NCI-H1105 treated with DMSO at 0.1 percent for 48 hours (cell line): ENCODE measurements at regions not wholly inside any gene's neighbourhood (a gene's known extent, or its start where the extent isn't known, plus 50 kb on each side); places are given as distances from the start of the nearest gene placed in this dataset.

Experiments used
- DNase-seq: peaks from one replicate; lab custom pipeline; 2025; lab: John Stamatoyannopoulos, UW

DNA sequence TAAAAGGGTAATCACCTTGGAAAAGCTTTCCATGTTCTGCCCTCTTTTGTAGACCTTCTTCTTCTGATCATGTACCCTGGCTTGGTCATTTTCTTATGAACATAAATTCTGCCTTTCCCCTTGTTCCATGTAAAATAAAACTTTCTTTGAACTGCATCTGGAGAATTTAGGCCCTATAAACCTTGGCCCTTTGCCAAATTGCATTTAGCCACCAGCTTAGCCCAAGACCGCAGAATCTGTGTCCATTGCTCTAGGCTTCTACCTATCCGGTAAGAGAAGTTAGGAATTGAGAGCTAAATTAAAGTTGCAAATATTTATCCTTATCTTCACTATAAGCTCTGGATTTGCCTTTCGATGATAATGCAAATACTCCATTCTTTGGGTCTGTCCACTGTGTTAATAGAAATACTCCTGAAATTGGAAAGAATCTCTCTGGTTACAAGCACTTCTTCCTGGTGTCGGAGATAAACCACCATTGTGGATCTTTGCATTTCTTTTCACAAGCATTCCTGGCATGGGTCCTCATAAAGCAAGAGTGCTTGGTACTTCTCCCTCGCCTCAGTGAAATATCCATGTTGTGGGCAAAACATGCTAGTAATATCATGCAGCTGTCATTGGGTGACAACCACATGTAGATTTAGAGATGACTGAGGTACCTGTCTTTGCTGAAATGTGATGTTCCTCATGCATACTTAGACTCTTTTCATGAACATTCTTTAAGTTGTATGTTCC, 698.0 kb upstream of the WWC1 start:
- no peak for DNase-seq

DNA sequence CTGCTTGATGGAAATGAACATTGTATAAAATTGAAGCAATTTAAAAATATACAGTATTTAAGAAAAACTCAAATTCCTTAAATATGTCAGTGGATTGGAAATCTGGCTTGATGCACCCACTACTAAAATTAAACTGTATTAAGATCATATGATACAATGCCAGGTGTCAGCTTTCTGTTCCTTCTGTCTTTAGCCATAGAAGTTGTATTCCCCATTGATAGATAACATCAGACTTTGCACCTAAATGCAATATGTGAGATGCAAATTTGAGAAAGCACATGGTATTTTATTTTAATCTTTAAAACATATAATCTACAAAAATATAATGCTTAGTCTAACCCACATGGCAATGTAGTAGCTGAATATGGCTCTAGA, 697.4 kb upstream of the WWC1 start:
- DNase-seq: no peak

DNA sequence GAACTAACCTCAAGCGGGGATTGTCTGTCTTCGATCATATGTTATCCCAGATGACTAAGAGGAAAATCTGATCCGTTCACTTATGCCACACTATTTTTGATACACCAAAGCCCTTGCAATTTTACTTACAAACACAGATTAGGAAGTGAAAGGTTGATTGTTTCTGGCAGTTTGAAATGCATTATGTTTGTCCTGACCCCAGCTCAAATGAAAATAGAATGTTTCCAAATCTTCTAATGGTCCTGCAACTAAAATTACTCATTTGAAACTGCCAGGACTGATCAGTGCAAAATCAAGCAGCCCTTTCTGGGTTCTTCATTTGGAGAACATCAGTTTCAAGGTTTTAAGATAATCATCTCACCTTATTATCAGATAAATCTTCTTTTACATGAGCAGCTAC, 696.7 kb upstream of the WWC1 start:
- DNase-seq: no peak

DNA sequence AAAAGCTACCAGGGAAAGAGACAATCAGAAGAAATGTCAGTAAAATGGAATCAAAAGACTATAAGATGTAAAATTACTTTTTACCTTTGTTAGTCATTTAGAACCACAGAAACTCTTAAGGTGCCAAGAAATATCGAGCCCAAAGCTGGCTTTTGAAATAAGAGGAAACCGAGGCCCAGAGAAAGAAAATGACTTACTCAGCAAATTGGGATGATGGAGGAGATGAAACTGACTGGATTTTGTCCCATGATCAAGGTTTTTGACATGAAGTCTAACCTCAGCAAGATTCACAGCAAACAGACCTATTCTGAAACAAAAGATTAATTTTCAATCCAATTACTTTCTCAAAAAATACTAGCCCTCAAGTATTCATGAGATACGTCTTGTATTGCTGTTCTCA, 696.2 kb upstream of the WWC1 start:
- DNase-seq: no peak

DNA sequence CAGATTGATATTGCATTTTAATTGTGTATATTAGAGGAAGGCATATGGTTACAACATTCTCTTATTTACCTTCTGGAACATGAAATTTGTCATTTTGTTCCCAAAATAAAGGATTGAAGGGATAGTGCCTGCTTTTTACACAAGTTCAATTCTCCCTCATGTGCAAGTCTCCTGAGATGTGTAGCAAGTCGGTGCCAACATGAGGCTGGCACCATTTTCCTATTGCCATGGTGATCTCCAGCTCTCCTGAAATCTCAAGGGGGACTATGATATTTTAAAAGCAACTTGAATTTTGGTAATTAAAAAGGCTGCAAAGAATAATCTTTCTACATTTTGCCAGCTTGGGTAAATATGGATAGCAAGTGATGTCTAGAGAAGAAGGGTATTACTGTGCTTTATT, 693.3 kb upstream of the WWC1 start:
- DNase-seq: no peak

DNA sequence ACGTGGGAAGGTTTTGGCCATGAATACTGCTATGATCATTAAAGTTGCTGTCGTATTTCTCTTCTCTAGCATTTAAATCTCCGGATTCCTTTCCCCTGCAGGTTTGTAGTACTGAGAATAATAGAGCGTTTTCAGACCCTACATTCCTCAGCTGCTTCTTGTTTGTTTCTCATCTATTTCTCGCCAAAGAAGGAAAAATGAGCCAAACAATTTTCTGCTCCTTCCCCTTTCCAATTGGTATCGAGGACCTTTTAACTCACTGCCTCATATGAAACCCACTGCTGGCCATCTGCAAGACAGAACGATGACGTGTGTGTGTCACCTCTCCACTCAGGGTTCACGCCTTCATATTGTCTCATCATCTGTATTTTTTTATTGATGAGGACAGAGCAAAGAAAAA, 689.4 kb upstream of the WWC1 start:
- no peak for DNase-seq

DNA sequence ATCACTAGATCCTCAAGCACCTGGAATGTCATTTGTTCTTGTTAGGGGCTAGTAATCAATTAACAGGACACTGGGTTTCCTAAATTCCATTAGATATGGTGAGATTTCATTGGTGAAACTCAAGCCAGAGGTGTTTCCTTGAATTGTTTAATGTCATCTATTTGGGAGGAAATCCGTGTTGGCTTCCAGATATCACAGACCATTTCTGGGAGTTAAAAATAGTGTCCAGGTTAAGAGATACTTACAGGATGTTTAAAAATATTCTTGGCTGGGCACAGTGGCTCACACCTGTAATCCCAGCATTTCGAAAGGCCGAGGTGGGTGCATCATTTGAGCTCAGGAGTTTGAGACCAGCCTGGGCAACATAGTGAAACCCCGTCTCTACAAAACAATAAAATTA, 688.3 kb upstream of the WWC1 start:
- DNase-seq: no peak

DNA sequence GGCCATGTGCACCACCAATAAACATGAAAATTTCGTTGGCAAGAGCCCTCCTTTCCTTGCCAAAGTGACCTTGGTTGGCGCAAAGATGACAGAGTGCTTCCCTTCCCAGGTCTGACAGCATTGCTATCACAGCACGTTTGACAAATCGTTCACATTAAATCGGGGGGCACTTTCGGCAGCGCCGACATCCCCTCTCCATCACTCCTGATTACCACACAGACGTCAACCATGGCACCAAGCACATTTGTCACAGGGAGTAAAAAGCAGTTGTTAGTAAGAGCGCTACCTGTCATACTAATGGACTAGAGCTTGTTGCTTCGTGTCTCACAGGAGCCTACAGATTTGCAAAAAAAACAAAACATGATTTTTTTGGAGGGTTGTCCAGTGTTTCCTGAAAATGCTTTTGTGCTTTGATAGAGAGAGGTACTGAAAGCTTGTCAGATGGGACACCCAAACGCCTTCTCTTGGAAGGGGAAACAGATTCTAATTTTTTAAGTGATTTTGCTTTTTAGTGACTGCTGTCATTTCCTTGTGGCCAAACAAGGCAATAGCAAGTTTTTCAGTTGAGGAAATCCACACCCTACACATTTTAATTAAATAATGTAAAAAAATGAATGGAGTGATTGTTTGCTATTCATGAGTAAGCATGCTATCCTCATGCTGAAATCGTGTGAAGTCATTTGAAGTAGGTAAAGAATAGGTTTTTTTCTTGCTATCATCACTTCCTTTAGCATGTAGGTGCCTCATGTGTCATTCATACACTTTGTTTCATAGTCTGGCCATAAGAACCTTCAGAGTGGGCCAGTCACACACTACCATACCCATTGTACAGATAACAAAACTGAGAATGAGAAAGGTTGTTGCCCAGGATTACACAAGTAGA, 682.8 kb upstream of the WWC1 start:
- no peak for DNase-seq

DNA sequence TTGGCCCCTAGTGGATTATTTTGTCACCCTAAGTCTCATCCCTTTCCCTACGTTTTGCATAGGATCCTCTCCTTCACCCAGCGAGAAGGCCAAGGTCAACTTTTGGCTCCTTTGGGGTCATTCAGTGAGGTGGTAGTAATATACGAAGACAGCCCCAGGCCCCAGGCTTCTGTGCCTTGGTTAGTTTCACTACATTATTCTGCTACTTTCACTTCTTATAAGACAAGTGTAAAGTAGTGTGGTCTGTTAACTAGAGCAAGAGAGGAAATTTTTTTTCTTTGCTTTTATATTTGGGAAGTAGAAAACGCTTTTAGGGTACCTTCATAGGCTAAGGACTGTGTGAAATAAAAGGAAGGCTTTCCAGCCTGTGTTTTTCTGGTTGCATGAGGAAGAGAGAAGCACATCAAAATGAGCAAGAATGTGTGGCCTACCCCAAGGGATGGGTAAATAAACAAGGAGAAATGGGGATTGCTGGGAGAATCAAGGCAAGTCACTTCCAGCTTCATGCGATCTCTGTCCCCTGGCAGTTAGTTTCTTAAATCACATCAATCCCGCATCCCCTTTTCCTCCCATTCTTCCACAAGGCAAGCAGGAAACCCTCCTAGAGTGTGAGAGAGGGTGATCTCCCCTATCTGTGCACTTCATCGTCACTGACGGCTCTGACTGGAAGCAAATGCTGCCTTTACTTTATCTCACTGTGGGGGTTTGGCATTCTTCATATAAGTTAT, 677.0 kb upstream of the WWC1 start:
- DNase-seq: no peak

DNA sequence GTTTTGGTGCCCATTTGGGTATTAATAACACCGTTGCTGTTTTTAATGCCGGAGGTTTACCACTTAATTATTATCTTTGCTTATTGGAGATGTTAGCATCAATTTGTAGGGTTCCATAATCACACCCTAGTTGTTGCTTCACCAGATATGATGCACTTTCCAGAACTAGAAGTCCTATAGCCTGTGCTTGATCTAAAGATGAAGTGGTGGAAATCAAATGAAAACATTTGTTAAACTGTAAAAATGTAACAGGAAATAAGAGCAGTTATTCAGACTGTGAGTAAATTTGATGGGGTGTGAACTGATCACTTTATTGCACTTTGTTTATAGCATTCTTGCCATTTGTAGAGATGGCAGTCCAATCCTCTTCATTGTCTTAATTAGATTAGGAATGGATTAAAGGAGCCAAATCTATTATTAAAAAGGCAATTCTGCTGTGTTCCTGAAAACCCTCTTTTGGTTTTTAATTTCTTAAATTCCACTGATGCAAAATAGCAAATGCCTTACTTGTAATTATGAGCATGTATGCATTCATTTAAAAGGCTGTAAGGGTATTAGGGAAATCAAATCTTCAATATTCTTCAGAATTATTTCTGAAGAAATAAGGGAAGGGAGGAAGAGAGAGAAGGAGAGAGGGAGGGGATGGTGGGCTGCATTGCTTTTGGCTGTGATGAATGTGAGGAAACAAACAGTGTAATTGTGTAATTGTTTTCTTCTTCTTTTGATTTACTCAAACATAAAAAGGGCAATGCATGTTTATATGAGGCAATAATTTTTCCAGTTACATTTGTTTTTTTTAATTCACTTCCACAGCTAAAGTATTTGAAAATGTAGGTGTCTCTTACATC, 675.2 kb upstream of the WWC1 start:
- DNase-seq: no peak

DNA sequence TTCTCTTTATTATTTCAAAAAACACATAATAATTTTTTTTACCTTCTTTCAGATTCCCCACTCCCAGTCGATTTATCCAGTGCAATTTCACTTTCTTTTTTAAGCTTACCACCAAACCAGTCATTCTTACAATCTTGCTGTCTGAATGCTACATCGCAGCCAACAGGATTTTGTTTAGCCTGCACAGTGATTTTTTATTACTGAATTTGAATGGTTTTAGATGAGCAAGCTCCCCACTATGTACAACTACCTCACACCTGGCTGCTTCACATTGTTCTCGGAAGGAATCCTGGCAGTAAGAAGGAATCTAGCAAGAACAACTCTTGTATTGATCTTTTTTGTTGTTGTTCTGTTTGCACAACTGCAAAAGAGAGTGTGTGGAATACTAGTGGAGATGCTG, 668.1 kb upstream of the WWC1 start:
- no peak for DNase-seq

DNA sequence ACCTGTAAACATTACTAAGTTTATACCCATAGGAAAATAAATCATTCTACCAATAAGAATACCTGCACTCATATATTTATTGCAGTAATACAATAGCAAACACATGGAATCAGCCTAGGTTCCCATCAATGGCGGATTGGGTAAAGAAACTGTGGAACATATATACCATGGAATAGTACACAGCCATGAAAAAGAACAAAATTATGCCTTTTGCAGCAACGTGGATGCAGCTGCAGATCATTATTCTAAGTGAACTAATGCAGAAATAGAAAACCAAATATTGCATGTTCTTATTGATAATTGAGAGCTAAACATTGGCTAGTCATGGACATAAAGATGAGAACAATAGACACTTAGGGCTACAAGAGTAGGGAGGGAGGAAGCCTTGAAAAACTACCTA, 667.4 kb upstream of the WWC1 start:
- DNase-seq: no peak

DNA sequence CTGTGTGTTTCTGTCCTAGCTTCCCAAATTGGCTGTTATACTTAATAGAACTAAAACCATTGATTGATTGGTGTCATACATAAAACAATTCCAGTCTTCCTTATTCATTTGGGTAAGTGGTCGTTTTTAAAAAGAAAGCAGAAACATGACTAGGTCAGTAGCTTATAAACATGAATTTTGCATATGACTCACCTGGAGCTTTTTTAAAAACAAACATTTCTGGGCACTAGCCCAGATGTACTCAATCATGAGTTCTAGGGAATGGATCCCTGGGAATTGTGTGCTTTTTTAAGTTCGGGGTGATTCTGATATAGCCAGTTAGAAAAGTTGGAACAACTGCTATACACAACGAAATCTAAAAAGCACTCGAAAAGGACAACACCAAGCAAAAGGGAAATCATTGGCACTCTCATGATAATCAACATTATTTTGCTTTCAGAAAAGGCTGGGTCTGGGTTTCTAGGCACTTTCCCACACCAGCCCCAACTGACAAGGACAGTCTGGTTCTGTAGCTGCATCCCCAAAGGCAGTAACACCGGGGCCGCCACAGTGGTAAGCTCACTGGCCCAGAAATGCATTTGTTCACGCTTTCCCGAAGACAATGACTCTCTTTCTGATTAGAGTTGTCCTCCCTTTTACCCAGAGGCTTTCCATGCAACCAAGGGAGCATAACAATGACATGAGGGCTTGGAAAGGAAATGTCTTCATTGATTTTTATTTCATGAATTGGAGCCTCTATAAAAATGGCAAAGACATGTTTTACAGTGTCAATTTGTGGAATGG, 664.9 kb upstream of the WWC1 start:
- DNase-seq: no peak

DNA sequence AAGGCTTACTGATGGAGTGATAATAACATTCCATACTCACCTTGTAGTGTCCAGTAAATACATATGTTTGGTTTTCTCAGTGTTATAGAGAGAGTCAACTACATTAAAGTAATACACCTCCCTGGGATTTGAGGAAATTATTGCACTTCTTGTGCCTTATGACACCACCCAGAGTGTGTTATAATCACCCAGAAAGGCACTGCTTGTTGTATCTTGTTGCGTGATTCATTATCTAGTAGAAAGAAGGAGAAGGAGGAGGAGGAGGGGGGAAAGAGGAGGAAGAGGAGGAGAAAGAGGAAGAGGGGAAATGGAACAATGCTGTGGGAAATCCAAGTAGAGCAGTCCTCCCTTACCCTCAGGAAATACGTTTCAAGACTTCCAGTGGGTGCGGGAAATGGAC, 661.8 kb upstream of the WWC1 start:
- DNase-seq: no peak

DNA sequence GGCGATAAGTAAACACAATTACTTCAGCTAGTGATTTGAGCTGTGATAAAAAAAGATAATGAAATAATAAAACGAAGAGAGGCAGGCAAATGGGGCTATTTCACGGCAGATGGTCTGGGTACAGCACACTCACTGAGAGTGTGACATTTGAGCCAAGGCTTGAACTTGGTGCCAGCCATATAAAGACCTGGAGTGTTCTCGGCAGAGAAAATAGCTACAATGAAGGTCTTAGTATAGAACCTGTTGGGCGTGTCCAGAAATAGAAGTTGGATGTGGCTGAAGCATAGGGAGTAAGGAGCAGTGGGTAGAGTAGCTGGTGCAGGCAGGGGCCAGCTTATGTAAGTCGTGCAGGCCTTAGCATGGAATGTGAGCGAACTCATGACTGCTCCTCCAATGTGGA, 660.3 kb upstream of the WWC1 start:
- no peak for DNase-seq

DNA sequence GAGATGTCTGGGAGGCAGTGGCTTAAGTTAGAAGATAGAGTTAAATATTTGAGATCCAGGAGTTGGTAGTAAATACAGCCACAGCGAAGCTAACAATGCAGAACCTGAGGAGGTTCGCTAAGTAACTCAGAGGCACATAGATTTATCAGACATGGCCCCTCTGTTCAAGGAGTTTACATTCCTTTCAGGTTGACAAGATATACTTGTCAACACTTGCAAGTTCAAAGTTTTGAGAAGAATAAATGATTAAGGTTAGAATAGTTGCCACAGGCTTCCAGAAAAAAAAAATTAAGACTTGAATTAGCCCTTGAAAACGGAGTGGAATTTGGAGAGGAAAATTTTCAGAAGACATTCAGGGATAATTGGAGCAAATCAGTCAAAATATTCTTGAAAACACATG, 658.3 kb upstream of the WWC1 start:
- no peak for DNase-seq

DNA sequence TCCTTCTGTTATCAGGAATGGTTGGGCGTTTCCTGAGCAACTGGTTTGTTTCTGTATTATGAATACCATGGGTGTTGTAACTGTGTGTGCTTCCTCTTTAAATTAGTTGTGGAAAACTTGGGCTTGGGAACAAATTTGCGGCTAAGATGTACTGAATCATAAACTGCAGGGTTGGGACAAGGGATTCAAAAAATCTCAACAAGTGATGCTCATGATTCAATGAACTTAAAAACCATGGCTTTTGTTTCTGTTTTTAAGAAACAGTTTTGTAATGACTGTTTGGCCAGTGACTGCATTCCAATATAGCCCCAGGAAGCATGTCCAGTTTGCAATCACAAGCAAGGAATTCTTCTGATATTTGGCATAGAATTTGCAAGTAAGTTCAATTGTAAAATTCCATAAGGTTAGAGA, 657.5 kb upstream of the WWC1 start:
- DNase-seq: no peak

DNA sequence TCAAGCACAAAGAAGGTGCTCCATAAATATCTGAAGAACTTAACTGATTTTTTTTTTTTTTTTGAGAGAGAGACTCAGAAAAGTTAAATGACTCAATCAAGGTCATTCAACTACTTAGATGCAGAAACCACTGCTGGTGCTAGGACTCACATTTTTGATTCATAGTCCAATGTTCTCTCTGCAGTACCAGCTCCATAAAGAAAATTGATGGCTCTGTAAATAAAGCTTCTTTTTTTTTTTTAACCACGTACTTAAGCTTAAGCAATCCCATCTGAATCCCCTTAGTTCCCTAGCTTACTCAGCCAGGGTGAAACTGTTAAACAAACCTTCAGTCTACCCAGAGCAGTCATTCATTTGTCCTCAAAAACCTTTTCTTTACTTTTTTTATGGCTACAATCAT, 657.0 kb upstream of the WWC1 start:
- no peak for DNase-seq

DNA sequence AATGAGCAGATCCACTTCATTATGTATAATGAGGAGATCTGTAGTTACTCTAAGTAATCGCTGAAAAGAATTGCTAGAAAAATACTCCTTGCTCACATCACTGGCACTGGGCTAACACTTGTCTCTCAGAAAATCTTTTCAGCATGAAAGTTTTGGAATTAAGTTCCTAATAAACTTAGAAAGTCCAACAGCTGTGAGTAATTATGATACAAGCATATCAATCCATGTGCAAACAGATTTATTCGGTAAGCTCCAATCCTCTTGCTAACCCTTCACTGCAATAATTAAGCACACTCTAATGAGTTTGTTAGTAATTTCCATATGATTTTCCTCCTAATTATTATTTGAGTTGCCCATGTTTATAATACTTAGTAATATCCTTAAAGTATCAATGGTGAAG, 652.6 kb upstream of the WWC1 start:
- DNase-seq: no peak

DNA sequence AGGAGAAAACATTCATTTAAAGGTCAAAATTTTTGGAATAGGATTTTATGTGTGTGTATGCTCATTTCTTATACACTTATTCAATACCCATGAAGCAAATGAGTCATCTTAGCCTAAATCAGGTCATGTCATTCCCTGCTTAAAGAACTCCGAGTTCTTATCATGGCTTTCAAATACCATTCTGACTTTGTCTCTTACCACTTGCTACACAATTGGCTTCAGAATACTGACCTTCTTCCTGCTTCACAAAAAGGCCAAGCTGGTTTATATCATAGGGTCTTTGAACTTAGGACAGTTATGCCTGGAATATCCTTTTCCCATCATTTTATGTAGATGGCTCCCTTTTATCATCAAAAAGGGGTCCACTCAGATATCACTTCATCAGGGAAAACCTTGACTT, 652.2 kb upstream of the WWC1 start:
- no peak for DNase-seq

DNA sequence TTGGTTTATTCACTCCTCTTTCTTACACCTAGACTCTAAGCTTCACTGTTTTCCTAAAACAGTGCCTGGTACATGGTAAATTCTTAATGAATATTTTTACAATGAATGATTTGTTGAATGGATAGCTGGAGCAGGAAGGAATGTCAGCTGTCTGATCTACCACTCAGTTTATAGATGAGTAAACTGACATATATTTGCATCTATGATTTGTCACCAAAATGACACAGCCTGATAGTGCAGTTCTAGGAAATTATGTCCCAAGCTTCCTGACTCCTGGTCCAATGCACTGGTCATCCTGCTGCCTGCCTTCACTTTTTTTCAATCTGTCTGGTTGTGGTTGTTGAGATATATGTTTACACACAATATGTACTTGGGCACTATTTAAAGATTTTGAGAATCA, 651.7 kb upstream of the WWC1 start:
- no peak for DNase-seq
